HG03135 (cell line): ENCODE measurements at regions not wholly inside any gene's neighbourhood (a gene's known extent, or its start where the extent isn't known, plus 50 kb on each side); places are given as distances from the start of the nearest gene placed in this dataset.

Experiments used
- ATAC-seq: cut with Tn5 transposase; IDR thresholded peaks from one replicate; pipeline ENCODE4 v1.9.1; 2021; ENCODE audit warnings: mild to moderate bottlenecking, moderate library complexity; ENCODE audit not compliant: unreplicated experiment

DNA sequence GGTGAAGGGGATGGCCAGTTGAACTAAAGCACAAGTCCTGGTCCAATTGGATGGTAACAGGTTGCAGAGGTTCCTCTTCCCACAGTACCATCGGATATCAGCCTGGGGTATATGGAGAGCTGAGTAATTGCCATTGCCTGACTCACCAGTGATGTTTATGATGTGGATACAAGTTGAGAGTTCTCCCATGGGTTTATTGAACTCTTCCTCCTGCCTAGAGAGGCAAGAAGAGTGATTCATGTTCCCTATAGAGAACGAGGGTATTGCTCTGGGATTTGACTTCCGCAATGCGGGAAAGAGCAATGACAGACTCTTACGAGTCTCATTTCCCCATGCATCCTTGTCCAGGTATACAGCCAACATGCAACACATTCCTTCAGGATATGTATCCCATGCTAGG is 111.3 kb upstream of the PCDH9 start:
- ATAC-seq = no peak

DNA sequence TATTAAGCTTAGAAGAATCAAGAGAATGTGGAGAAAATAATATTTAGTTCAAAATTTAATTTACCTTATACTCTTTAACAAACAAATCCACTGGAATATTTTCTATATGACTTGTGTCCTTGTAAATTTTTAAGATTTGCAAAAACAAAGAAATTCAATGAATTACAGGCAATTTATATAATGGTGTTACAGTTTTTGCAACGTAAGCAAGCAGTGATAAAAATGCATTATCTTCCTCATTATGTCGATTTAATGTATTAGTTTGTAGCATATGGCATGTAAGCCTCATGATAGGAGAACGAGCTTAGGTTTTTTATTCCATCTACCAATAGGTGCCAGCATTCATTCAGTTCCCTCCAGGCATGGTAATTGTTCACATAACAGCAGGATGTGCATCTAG is 100.0 kb upstream of the PCDH9 start:
- no peak for ATAC-seq

DNA sequence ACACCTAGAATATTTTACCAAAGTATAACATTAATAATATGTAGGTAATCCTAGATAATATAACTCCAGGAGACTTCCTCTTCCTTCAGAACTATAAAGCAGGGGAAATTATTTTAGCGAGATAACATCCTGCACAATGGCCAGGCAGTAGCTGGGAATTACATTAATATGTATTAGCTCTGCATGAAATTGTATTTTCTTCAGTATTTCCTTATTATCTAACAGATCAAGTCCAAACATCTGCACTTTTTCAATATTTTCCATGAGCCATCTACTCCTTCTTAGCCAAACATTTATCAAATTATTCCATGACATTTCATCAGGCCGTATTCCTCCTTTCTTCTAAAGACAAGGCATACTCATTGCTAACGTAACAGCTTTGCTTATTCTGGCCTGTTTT is 98.8 kb upstream of the PCDH9 start:
- no peak for ATAC-seq

DNA sequence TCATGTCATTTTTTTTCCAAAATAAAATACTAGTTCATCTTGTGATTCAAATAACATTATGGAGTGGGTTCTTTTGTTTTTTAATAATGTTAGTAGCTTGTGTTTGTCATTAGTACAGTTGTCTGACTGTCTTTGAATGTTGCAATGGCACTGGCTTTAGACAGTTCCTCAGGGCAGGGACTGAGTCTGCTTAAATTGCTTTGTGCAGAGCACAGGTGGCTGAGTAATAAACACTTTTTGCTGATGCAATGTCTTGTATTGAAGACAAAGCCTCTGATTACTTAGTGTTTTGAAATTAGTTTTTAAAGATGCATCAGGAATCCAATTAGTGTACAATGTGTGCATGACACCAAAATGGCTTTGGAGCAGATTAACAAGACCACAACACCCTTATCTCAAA is 88.7 kb upstream of the PCDH9 start:
- ATAC-seq = no peak

DNA sequence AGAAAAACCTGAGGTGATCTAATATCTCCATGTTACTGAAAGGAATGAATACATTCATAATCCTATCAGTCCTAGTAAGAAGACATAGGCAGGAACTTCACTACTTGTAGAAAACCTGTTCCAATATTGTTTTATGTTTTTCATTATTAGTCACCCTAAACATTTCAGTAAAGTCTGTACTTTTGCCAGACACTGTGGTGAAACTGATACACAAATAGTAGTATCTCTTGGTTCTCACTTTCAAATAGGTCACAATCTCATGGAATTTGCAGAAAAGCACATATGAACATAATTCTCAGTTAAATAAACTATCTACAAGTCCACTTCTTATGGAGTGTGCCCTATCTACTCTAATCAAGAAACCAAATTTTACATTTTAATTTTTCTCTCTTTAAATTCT is 88.3 kb upstream of the PCDH9 start:
- no peak for ATAC-seq

DNA sequence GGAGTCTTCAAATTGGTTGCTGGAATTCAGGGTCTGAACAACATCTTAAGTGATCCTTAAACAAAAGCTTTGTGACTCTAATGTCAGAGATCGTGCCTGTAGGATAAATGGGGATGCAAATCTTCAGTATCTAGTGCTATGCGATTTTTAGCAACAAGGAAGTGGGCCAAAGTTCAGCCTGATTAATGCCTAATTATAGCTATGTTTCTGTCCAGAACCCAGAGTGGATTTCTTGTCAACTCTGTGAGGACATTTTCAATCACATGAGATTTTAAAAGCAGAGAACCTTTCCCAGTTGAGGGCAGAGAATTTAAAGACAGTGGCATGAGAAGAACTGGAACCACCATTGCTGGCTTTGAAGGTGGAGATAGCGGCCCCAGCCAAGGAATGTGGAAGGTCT is 84.3 kb upstream of the PCDH9 start:
- ATAC-seq = no peak

DNA sequence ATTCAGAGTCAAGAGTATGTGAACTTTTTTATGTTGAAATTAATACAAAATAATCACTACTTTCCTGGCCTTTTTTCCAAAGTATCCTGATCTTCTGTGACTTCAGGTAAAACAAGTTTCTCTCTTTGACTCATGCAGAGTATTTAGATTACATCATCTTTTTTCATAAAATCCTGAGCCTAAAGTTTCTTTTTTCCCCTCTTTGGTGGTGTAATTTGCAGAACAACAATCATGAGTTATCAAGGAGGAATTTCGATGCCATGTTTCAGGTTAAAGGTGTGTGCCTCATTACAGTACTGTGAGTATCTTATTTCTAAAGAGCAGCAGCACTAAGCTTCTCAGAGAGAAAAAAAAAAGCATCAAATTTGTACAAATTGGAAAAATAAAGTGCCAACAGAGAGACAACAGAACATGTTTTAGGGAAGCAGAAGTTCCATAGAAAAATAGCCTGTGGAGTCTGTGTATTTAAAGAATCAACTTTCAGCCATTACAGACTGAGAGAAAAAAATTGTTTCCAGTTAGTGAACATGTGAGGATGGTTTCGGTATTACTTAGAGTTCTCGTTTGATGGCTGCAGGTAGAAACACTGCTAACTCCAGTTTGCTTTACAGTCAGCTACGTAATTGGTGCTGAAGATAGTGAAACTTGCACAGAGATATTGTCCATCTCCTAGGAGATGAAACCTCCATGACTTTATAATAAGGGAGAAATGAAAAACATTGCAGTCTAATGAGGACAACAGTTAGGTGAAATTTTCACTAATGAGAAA is 78.1 kb upstream of the PCDH9 start:
- no peak for ATAC-seq

DNA sequence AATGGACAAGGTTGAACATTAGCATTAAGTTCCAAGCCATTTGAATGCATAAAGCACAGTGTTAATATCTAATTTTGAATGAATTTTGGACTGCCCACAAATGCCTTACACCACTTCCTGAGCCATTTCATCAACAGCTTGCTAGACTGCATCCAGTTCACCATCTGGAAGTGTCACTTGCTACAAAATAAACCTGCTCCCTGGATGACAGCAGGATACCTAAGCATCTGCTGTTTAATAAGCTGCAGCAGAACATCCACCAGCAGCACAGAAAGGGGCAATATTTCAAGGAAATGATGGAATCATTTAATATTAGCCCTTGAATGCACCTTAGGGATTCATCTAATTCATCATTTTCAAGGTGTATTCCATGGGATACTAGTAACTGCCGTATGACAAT is 76.6 kb upstream of the PCDH9 start:
- no peak for ATAC-seq

DNA sequence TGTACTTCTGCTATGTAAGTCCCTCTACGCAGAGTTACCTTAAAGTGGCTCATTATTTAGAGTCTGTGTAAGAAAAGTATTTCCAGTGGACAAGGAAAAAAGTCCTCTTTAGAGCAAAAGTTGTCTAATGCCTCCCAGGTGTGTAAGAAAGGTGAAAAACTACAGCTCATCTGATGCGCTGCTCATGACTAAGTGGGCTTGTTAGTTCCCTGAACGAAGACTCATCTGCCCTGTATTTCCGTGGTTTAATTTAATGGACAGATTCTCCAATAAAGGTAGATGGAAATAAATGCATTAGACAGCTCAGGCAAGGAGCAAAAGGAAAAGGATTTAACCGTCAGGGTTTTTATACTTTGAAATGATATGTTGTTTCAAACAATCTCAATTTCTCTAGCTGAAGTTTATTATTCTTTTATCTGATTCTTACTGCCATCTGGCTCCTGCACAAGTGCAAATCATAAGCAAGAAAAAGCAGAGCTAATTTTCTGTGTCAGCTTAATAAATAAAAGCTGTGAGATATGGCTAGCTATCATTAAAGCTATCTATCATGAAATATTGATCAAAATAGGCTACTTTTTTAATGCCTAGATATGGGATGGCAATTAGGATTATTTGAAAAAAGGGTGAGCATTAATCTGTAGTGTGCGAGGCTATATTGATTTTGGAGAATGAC is 73.7 kb upstream of the PCDH9 start:
- ATAC-seq = no peak

DNA sequence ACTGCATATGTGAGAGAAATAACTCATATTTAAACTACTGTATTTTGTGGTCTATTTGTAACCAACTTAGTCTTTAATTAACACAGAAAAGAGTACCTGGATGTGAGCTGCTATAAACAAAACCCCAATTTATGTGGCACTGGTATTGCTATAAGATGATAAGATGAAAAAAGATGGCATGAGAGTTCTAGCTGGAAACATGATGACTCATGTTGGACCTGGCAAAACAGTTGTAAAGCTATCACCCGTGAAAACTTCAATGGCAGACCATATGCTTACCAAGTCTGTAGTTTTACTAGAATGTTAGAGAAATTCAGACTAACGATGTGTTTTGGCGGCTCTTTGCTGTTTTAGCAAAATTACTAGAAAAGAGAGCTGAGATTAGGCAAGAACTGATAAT is 69.6 kb upstream of the PCDH9 start:
- no peak for ATAC-seq

DNA sequence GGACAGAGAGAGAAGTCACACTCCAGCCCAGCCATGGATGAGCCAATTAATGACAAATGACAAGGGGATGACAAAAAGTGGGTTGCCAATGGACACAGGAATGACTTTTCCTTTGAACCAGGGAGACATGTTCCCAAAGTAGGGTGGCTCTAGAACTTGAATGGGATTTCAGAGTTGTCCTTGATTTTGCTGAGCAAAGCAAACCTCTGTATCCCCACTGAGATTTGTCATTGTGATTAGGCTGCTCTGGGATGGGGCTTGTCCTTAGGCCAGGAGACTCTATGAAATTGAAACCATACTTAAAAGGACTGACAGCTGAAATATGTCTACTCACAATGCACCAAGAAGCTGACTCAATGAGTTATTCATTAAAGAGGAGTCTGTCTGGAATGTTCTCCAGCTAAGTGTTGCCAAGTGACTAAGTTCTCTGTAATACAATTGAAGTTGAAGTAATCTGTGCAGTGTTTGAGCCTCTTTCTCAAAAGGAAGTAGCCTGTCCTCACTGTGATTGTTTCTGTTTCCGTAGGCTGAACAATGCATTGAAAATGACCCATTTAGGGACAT is 69.0 kb upstream of the PCDH9 start:
- ATAC-seq = no peak

DNA sequence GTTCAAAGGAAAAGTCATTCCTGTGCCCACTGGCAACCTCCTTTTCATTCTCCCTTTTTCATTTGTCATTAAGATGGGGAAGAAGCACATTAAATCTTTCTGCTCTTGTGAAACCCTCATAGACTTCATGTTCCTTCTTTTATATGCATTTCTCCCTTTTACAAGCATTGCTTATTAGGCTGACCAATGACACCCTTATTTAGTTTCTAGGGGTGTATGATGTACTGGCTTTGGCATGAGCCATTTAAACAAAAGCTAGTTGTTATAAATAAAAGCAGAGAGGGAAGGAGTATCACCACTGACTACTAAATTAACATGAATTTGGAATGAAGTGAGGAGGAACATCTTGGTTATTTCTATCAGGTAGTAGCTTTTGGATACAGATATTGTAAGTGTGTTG is 68.2 kb upstream of the PCDH9 start:
- no peak for ATAC-seq

DNA sequence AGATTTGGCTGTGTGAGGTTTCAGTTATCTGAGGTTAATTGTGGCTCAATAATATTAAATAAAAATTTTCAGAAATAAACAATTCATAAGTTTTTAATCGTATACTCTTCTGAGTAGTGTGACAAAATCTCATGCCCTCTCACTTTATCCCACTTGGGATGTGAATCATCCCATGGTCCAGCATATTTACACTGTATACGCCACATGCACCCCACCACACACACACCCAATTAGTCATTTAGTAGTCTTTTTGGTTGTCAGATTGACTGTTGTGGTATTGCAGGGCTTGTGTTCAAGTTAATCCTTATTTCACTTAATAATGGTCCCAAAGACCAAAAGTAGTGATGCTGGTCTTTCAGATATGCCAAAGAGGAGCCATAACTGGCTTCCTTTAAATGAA is 66.4 kb upstream of the PCDH9 start:
- no peak for ATAC-seq

DNA sequence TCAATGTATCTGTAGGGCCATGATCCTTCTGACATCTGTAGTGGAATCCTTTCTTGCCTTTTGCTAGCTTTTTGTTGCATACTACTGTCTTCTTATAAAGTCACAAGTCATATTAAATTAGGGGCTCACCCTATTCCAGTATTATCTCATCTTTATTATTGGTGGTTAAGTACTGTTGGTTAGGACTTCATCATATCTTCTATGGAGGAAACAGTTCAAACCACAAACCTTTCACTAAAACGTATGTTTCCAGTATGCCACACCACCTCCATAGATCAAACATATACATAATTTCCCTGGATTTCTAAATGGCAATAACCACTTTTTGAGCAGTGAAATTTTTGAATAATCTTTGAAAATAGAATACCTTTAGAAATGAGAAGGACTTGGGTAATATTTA is 62.8 kb upstream of the PCDH9 start:
- no peak for ATAC-seq

DNA sequence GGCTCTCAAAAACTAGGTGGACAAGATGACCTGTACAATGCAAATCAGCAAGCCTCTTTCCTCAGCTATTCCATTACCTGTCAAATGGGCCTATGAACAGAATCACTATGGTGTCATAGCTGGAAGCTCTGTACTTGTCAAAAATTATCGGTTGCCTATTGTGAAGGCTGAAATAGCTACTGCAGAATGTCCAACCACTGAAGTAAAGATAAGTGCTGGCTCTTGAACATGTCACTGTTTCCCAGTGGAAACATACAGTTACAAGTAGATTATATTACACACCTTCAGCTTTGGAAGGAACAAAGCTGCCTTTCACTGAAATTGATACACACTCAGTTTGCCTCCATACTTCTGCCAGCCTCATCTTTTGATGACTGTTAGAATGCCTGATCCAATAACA is 55.5 kb upstream of the PCDH9 start:
- no peak for ATAC-seq

DNA sequence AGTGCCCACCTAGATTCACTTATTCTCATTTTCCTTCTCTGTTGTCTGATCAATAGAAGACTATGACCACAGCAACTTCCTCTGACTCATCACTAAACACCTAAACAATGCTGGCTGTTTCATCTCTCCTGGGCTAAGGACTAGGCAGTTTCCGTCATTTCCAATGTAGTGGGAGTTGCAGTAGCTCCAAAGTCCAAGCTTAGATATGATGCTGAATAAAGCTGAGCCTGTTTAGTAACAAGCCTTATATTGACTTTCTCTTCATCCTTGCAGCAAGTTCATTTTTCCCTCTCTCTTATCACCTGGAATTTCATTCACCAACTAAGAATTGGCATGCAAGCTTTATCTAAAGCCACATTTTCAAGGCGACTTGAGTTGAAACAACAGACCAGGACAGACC is 53.5 kb upstream of the PCDH9 start:
- ATAC-seq = no peak

DNA sequence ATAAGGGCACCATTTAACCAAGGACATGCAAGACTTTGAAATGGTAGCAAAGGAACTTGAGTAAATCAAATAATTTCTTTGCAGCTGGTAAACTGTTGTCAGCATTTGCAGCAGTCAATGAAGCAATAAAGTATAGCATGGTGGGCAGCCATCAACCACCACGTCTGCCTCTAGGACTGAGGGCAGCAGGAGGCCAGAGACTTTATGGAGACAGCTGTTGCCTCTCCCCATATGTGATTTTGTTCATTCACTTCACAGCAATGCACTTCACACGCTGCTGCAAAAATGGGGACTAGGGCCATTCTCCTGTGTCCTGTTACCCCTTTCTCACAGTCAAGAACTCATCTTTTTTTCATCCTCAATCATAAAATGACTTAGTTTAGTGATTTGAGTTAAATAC is 51.3 kb upstream of the PCDH9 start:
- no peak for ATAC-seq
